Activated naive CD8-positive, alpha-beta T cell treated with anti-CD3 and anti-CD28 coated beads for 36 hours (primary cell): ENCODE measurements at regions not wholly inside any gene's neighbourhood (a gene's known extent, or its start where the extent isn't known, plus 50 kb on each side); places are given as distances from the start of the nearest gene placed in this dataset.
"Not testable (repeated sequence)": the region's sequence is repeated elsewhere in the genome, so short reads cannot be mapped to it uniquely, and the experiment has no call there.

Source experiments
- DNase-seq: peaks from one replicate; pipeline ENCODE4 v3.0.0; 2021
- H3K27ac Mint-ChIP-seq: one replicate; pipeline ENCODE4 v1.8.0; 2022; ENCODE audit warnings: mild to moderate bottlenecking, moderate library complexity, mixed read lengths
- H3K27me3 Mint-ChIP-seq: one replicate; pipeline ENCODE4 v1.8.0; 2022; ENCODE audit warnings: mild to moderate bottlenecking, mixed read lengths
- H3K36me3 Mint-ChIP-seq: one replicate; pipeline ENCODE4 v1.8.0; 2021; ENCODE audit warnings: mild to moderate bottlenecking, mixed read lengths
- H3K4me1 Mint-ChIP-seq: one replicate; pipeline ENCODE4 v1.8.0; 2021; ENCODE audit warnings: mixed read lengths
- H3K4me3 Mint-ChIP-seq: one replicate; pipeline ENCODE4 v1.8.0; 2022; ENCODE audit warnings: mild to moderate bottlenecking, moderate library complexity, mixed read lengths
- H3K9me3 Mint-ChIP-seq: one replicate; pipeline ENCODE4 v1.8.0; 2022; ENCODE audit warnings: mixed read lengths

GRCh38 chr5:56638768-56639238 is 176.5 kb upstream of the MAP3K1 start:
- DNase-seq: no peak

GRCh38 chr5:56638061-56638621 is 177.2 kb upstream of the MAP3K1 start:
- DNase-seq: no peak
- H3K9me3 Mint-ChIP-seq: no peaks in the 10 kb centered on the region
- no peak overlapping the region for H3K4me3 Mint-ChIP-seq
- no peak overlapping the region for H3K27ac Mint-ChIP-seq
- H3K27me3 Mint-ChIP-seq: peaks cover 4% of the 10 kb centered on the region
- H3K4me1 Mint-ChIP-seq: no peaks in the 10 kb centered on the region
- H3K36me3 Mint-ChIP-seq: no peaks in the 10 kb centered on the region

More at GRCh38 chr5:56638768-56639238, 176.5 kb upstream of the MAP3K1 start:
- no peak overlapping the region for H3K27ac Mint-ChIP-seq
- H3K9me3 Mint-ChIP-seq: no peaks in the 10 kb centered on the region
- no peaks in the 10 kb centered on the region for H3K4me1 Mint-ChIP-seq
- H3K27me3 Mint-ChIP-seq: peaks cover 4% of the 10 kb centered on the region
- H3K4me3 Mint-ChIP-seq: no peak overlapping the region
- no peaks in the 10 kb centered on the region for H3K36me3 Mint-ChIP-seq

- no peak for DNase-seq
- Mint-ChIP-seq H3K36me3 (no peaks in the 10 kb centered on the region), H3K27me3 (peaks cover 4% of the 10 kb centered on the region), H3K9me3 (no peaks in the 10 kb centered on the region), H3K4me1 (no peaks in the 10 kb centered on the region), H3K4me3 (no peak overlapping the region), H3K27ac (no peak overlapping the region)
Measured at GRCh38 chr5:56637321-56637920, 177.9 kb upstream of the MAP3K1 start.

GRCh38 chr5:56633950-56634349 is 181.4 kb upstream of the MAP3K1 start:
- peaks cover 4% of the 10 kb centered on the region for H3K9me3 Mint-ChIP-seq
- no peaks in the 10 kb centered on the region for H3K4me1 Mint-ChIP-seq
- H3K27ac Mint-ChIP-seq: no peak overlapping the region
- no peak overlapping the region for H3K4me3 Mint-ChIP-seq
- peaks cover 2% of the 10 kb centered on the region for H3K36me3 Mint-ChIP-seq
- peaks cover 2% of the 10 kb centered on the region for H3K27me3 Mint-ChIP-seq
- DNase-seq: no peak

GRCh38 chr5:56632939-56633338 is 182.4 kb upstream of the MAP3K1 start:
- no peak overlapping the region for H3K27ac Mint-ChIP-seq

GRCh38 chr5:56632199-56632598 is 183.2 kb upstream of the MAP3K1 start:
- Mint-ChIP-seq H3K9me3 (peaks cover 10% of the 10 kb centered on the region), H3K4me1 (no peaks in the 10 kb centered on the region), H3K4me3 (no peak overlapping the region), H3K27me3 (no peaks in the 10 kb centered on the region), H3K27ac (no peak overlapping the region), H3K36me3 (peaks cover 9% of the 10 kb centered on the region)
- no peak for DNase-seq

More at GRCh38 chr5:56632939-56633338, 182.4 kb upstream of the MAP3K1 start:
- no peaks in the 10 kb centered on the region for H3K27me3 Mint-ChIP-seq
- peaks cover 8% of the 10 kb centered on the region for H3K9me3 Mint-ChIP-seq
- H3K4me1 Mint-ChIP-seq: no peaks in the 10 kb centered on the region
- DNase-seq: no peak
- H3K4me3 Mint-ChIP-seq: no peak overlapping the region
- H3K36me3 Mint-ChIP-seq: peaks cover 7% of the 10 kb centered on the region

GRCh38 chr5:56631719-56632118 is 183.6 kb upstream of the MAP3K1 start:
- peaks cover 10% of the 10 kb centered on the region for H3K9me3 Mint-ChIP-seq
- H3K4me1 Mint-ChIP-seq: no peaks in the 10 kb centered on the region
- no peak overlapping the region for H3K27ac Mint-ChIP-seq
- H3K4me3 Mint-ChIP-seq: no peak overlapping the region
- no peak for DNase-seq
- peaks cover 9% of the 10 kb centered on the region for H3K36me3 Mint-ChIP-seq
- no peaks in the 10 kb centered on the region for H3K27me3 Mint-ChIP-seq

- not testable (repeated sequence) for H3K4me1 Mint-ChIP-seq, H3K9me3 Mint-ChIP-seq, H3K27ac Mint-ChIP-seq, DNase-seq, H3K4me3 Mint-ChIP-seq, H3K27me3 Mint-ChIP-seq, H3K36me3 Mint-ChIP-seq
Measured at GRCh38 chr5:56628616-56629015, 186.7 kb upstream of the MAP3K1 start.

- DNase-seq: no peak
- no peaks in the 10 kb centered on the region for H3K27me3 Mint-ChIP-seq
- peaks cover 14% of the 10 kb centered on the region for H3K9me3 Mint-ChIP-seq
- no peak overlapping the region for H3K27ac Mint-ChIP-seq
- peaks cover 9% of the 10 kb centered on the region for H3K36me3 Mint-ChIP-seq
- H3K4me1 Mint-ChIP-seq: no peaks in the 10 kb centered on the region
- no peak overlapping the region for H3K4me3 Mint-ChIP-seq
Measured at GRCh38 chr5:56625541-56625940, 189.8 kb upstream of the MAP3K1 start.

GRCh38 chr5:56624751-56625150 is 190.6 kb upstream of the MAP3K1 start:
- no peak overlapping the region for H3K4me3 Mint-ChIP-seq

GRCh38 chr5:56622141-56622540 is 193.2 kb upstream of the MAP3K1 start:
- no peak overlapping the region for H3K27ac Mint-ChIP-seq
- no peak for DNase-seq
- H3K4me1 Mint-ChIP-seq: no peaks in the 10 kb centered on the region
- H3K27me3 Mint-ChIP-seq: no peaks in the 10 kb centered on the region
- H3K9me3 Mint-ChIP-seq: peaks cover 7% of the 10 kb centered on the region
- no peak overlapping the region for H3K4me3 Mint-ChIP-seq
- no peaks in the 10 kb centered on the region for H3K36me3 Mint-ChIP-seq

More at GRCh38 chr5:56624751-56625150, 190.6 kb upstream of the MAP3K1 start:
- Mint-ChIP-seq H3K36me3 (peaks cover 7% of the 10 kb centered on the region), H3K27me3 (no peaks in the 10 kb centered on the region), H3K4me1 (no peaks in the 10 kb centered on the region), H3K9me3 (peaks cover 10% of the 10 kb centered on the region), H3K27ac (no peak overlapping the region)
- DNase-seq: no peak

- DNase-seq: no peak
- Mint-ChIP-seq H3K4me3 (no peak overlapping the region), H3K9me3 (peaks cover 7% of the 10 kb centered on the region), H3K27ac (no peak overlapping the region), H3K4me1 (peaks cover 4% of the 10 kb centered on the region), H3K27me3 (no peaks in the 10 kb centered on the region), H3K36me3 (peaks cover 1% of the 10 kb centered on the region)
Measured at GRCh38 chr5:56620903-56621677, 194.3 kb upstream of the MAP3K1 start.

- no peak for DNase-seq
- H3K27me3 Mint-ChIP-seq: no peaks in the 10 kb centered on the region
- H3K4me3 Mint-ChIP-seq: no peak overlapping the region
- H3K36me3 Mint-ChIP-seq: peaks cover 1% of the 10 kb centered on the region
- no peak overlapping the region for H3K27ac Mint-ChIP-seq
- peaks cover 26% of the 10 kb centered on the region for H3K4me1 Mint-ChIP-seq
- peaks cover 7% of the 10 kb centered on the region for H3K9me3 Mint-ChIP-seq
Measured at GRCh38 chr5:56617998-56618397, 197.4 kb upstream of the MAP3K1 start.

- Mint-ChIP-seq H3K27ac (no peak overlapping the region), H3K4me1 (peaks cover 34% of the 10 kb centered on the region), H3K4me3 (no peak overlapping the region), H3K9me3 (peaks cover 9% of the 10 kb centered on the region), H3K27me3 (no peaks in the 10 kb centered on the region), H3K36me3 (peaks cover 3% of the 10 kb centered on the region)
- DNase-seq: no peak
Measured at GRCh38 chr5:56616454-56617160, 198.7 kb upstream of the MAP3K1 start.
